ENCODE measurements at regions not wholly inside any gene's neighbourhood (a gene's known extent, or its start where the extent isn't known, plus 50 kb on each side); places are given as distances from the start of the nearest gene placed in this dataset.

DNA sequence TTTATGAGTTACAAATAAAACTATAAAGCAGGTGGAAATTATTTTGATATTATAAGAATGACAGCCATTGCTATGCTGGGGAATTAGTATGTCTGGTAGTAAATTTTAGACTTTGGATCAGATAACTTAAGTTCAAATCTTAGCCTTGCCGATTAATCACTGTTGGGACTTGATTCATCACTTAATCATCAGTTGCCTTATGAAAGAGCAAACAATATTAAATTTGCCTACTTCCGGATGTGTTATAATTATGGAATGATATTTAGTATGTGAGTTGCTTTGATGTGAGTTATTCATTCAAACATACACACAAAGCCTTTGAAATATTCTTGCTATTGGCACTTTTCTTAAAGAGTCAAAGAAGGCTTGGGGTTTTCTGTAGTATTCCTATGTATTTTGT, 717.7 kb downstream of the BRINP1 start:
- no peaks in the 10 kb centered on the region for H3K4me1 Mint-ChIP-seq
- H3K4me3 Mint-ChIP-seq, result no peak overlapping the region
- Histone ChIP-seq H3K18ac (ENCODE audit: insufficient read length, low read depth, low read length) (no peak overlapping the region), H3K27me3 (ENCODE audit: insufficient read depth, low read length) (no peaks in the 10 kb centered on the region), H2AFZ (ENCODE audit: low read length) (no peak overlapping the region), H3K79me2 (ENCODE audit: insufficient read depth, low read length) (no peaks in the 10 kb centered on the region), H4K8ac (replicated peaks; ENCODE audit: insufficient read length, low read depth, low read length) (no peak overlapping the region), H2BK120ac (ENCODE audit: low read depth, low read length, poor library complexity, severe bottlenecking) (no peak overlapping the region), H3K79me1 (ENCODE audit: insufficient read depth, low read depth, low read length, poor library complexity, severe bottlenecking) (no peaks in the 10 kb centered on the region), H3K9me3 (ENCODE audit: control insufficient read depth, low read depth, low read length) (no peaks in the 10 kb centered on the region), H2BK20ac (ENCODE audit: low read depth, low read length, poor library complexity, severe bottlenecking) (no peak overlapping the region), H3K23me2 (ENCODE audit: insufficient read length, low read depth, low read length, poor library complexity, severe bottlenecking) (no peaks in the 10 kb centered on the region), H4K91ac (ENCODE audit: insufficient read length, low read depth, low read length) (no peak overlapping the region), H3K14ac (ENCODE audit: insufficient read depth, low read length) (no peak overlapping the region), H2BK5ac (ENCODE audit: insufficient read length, low read length) (no peak overlapping the region), H4K5ac (ENCODE audit: insufficient read length, low read depth, low read length) (no peak overlapping the region), H3K9ac (ENCODE audit: extremely low read depth, insufficient read length, low read length) (no peak overlapping the region), H3K4me1 (ENCODE audit: insufficient read depth, low read length) (no peaks in the 10 kb centered on the region), H3K4me2 (ENCODE audit: insufficient read depth, insufficient read length, low read length) (no peak overlapping the region), H3K4ac (ENCODE audit: low read depth, low read length) (no peak overlapping the region), H3K56ac (ENCODE audit: insufficient read length, low read depth, low read length) (no peak overlapping the region), H2AK5ac (ENCODE audit: insufficient read length, low read length) (no peak overlapping the region), H3K27ac (ENCODE audit: insufficient read length, low read depth, low read length) (no peak overlapping the region), H3K23ac (ENCODE audit: insufficient read length, low read depth, low read length) (no peak overlapping the region), H2BK12ac (ENCODE audit: insufficient read length, low read depth, low read length) (no peak overlapping the region), H2BK15ac (ENCODE audit: low read depth, low read length) (no peak overlapping the region), H4K20me1 (ENCODE audit: control insufficient read depth, insufficient read depth, insufficient read length) (no peaks in the 10 kb centered on the region), H3T11ph (ENCODE audit: low read length) (no peak overlapping the region)
- no CpG with 5 or more reads among the region's 2 CpGs for WGBS (ENCODE audit: extremely low coverage, insufficient read length, low lambda C conversion rate)
- H3K36me3 Mint-ChIP-seq (ENCODE audit: insufficient read depth in 1 of 3, low read depth in 3 of 3), result peaks cover 0 to 3% (median 0%) of the 10 kb centered on the region in 3 experiments; a peak in 2 of 7 replicates
- H3K27me3 Mint-ChIP-seq (ENCODE audit: low read depth), result no peaks in the 10 kb centered on the region
- no peak overlapping the region for H3K27ac Mint-ChIP-seq
- TF ChIP-seq, protein P1, sequence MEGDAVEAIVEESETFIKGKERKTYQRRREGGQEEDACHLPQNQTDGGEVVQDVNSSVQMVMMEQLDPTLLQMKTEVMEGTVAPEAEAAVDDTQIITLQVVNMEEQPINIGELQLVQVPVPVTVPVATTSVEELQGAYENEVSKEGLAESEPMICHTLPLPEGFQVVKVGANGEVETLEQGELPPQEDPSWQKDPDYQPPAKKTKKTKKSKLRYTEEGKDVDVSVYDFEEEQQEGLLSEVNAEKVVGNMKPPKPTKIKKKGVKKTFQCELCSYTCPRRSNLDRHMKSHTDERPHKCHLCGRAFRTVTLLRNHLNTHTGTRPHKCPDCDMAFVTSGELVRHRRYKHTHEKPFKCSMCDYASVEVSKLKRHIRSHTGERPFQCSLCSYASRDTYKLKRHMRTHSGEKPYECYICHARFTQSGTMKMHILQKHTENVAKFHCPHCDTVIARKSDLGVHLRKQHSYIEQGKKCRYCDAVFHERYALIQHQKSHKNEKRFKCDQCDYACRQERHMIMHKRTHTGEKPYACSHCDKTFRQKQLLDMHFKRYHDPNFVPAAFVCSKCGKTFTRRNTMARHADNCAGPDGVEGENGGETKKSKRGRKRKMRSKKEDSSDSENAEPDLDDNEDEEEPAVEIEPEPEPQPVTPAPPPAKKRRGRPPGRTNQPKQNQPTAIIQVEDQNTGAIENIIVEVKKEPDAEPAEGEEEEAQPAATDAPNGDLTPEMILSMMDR (conservative IDR thresholded peaks at IDR 0.05), result no peak
- DNase-seq, result no peak
- H3K9me3 Mint-ChIP-seq, result peaks cover 2 to 3% of the 10 kb centered on the region in 2 experiments; a peak in 3 of 5 replicates

Data from H9 (cell line).